ENCODE measurements at regions not wholly inside any gene's neighbourhood (a gene's known extent, or its start where the extent isn't known, plus 50 kb on each side); places are given as distances from the start of the nearest gene placed in this dataset.

- no peaks in the 10 kb centered on the region for H3K4me1 ChIP-seq
- WGBS, 2 donors, result 73 to 84% methylated on average over 2 of the region's 2 CpGs
- no peaks in the 10 kb centered on the region for H3K36me3 ChIP-seq
- no peaks in the 10 kb centered on the region for H3K9me3 ChIP-seq
- H3K27me3 ChIP-seq, result no peaks in the 10 kb centered on the region
- H3K4me3 ChIP-seq, result no peak overlapping the region
- no peak for DNase-seq
- ATAC-seq (ENCODE audit: low FRiP score in 2 of 2), result no peak
- H3K27ac ChIP-seq, result no peak overlapping the region
- TF ChIP-seq CTCF (IDR thresholded peaks at IDR 0.05), result no peak
- TF ChIP-seq EP300 (IDR thresholded peaks at IDR 0.05), result no peak
- no peak for TF ChIP-seq POLR2AphosphoS5 (IDR thresholded peaks at IDR 0.05)
- no peak for TF ChIP-seq POLR2A (IDR thresholded peaks at IDR 0.05)
Observed at GRCh38 chr2:183291436-183291835, 167.2 kb downstream of the NUP35 start.

GRCh38 chr2:183292028-183292427 is 167.8 kb downstream of the NUP35 start:
- Histone ChIP-seq H3K4me3 (no peak overlapping the region), H3K27me3 (no peaks in the 10 kb centered on the region), H3K27ac (no peak overlapping the region), H3K4me1 (no peaks in the 10 kb centered on the region), H3K36me3 (no peaks in the 10 kb centered on the region), H3K9me3 (no peaks in the 10 kb centered on the region)
- ATAC-seq (ENCODE audit: low FRiP score in 2 of 2), result no peak
- TF ChIP-seq CTCF (IDR thresholded peaks at IDR 0.05) (no peak), EP300 (IDR thresholded peaks at IDR 0.05) (no peak), POLR2A (IDR thresholded peaks at IDR 0.05) (no peak), POLR2AphosphoS5 (IDR thresholded peaks at IDR 0.05) (no peak)
- no peak for DNase-seq

- no peak for ATAC-seq (ENCODE audit: low FRiP score in 2 of 2)
- Histone ChIP-seq H3K27ac (no peak overlapping the region), H3K27me3 (no peaks in the 10 kb centered on the region), H3K4me1 (no peaks in the 10 kb centered on the region), H3K36me3 (no peaks in the 10 kb centered on the region), H3K9me3 (peaks cover 0 to 8% (median 3%) of the 10 kb centered on the region in 4 donors), H3K4me3 (no peak overlapping the region)
- no peak for DNase-seq
- 88% methylated on average over 1 of the region's 1 CpG for WGBS, 2 donors
- TF ChIP-seq POLR2A (IDR thresholded peaks at IDR 0.05) (no peak), CTCF (IDR thresholded peaks at IDR 0.05) (no peak), EP300 (IDR thresholded peaks at IDR 0.05) (no peak), POLR2AphosphoS5 (IDR thresholded peaks at IDR 0.05) (no peak)
Observed at GRCh38 chr2:183339311-183339710, 215.1 kb downstream of the NUP35 start.

- TF ChIP-seq EP300 (IDR thresholded peaks at IDR 0.05) (no peak), CTCF (IDR thresholded peaks at IDR 0.05) (no peak), POLR2AphosphoS5 (IDR thresholded peaks at IDR 0.05) (no peak), POLR2A (IDR thresholded peaks at IDR 0.05) (no peak)
- no peak overlapping the region for H3K27ac ChIP-seq
- no peak for ATAC-seq (ENCODE audit: low FRiP score in 2 of 2)
Observed at GRCh38 chr2:183341057-183341456, 216.8 kb downstream of the NUP35 start.

GRCh38 chr2:183347969-183348368 is 223.7 kb downstream of the NUP35 start:
- TF ChIP-seq EP300 (IDR thresholded peaks at IDR 0.05), result no peak
- no peak for TF ChIP-seq POLR2AphosphoS5 (IDR thresholded peaks at IDR 0.05)
- no peak for TF ChIP-seq POLR2A (IDR thresholded peaks at IDR 0.05)
- TF ChIP-seq CTCF (IDR thresholded peaks at IDR 0.05), result no peak
- Histone ChIP-seq H3K27ac (no peak overlapping the region), H3K4me1 (no peaks in the 10 kb centered on the region), H3K27me3 (no peaks in the 10 kb centered on the region), H3K36me3 (no peaks in the 10 kb centered on the region), H3K9me3 (no peaks in the 10 kb centered on the region), H3K4me3 (no peak overlapping the region)
- DNase-seq (no peak), ATAC-seq (ENCODE audit: low FRiP score in 2 of 2) (no peak)
- 73 to 80% methylated on average over 3 of the region's 3 CpGs for WGBS, 2 donors

More at GRCh38 chr2:183341057-183341456, 216.8 kb downstream of the NUP35 start:
- no peak overlapping the region for H3K4me3 ChIP-seq
- H3K9me3 ChIP-seq, result peaks cover 0 to 8% (median 3%) of the 10 kb centered on the region in 4 donors
- H3K27me3 ChIP-seq, result no peaks in the 10 kb centered on the region
- no peak for DNase-seq
- H3K4me1 ChIP-seq, result no peaks in the 10 kb centered on the region
- no peaks in the 10 kb centered on the region for H3K36me3 ChIP-seq
- 55 to 66% methylated on average over 1 of the region's 1 CpG for WGBS, 2 donors
